ENCODE measurements at regions not wholly inside any gene's neighbourhood (a gene's known extent, or its start where the extent isn't known, plus 50 kb on each side); places are given as distances from the start of the nearest gene placed in this dataset.
"Not testable (repeated sequence)": the region's sequence is repeated elsewhere in the genome, so short reads cannot be mapped to it uniquely, and the experiment has no call there.

DNA sequence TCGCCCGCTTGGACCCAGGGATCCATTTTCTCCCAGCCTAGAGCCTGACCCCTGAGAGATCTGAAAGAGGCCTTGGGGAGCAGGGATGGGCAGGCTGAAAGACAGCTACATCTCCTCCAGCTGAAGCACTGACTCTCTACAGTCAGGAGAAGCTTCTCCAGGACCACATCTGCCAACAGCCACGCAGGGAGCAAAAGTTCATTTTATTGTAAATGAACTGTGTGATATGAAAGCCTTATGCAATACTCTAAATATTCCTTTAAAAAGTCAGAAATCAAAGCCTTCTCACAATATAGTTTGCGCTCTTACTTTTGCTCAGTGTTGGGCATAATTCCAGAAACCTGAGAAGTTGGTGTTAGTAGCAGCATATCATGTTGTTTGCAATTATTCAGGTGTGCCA, 428.9 kb upstream of the RAB6C start:
- H3K36me3 ChIP-seq, result no peaks in the 10 kb centered on the region
- no peaks in the 10 kb centered on the region for H3K27me3 ChIP-seq
- H3K27ac ChIP-seq, result no peak overlapping the region
- TF ChIP-seq, protein P1, sequence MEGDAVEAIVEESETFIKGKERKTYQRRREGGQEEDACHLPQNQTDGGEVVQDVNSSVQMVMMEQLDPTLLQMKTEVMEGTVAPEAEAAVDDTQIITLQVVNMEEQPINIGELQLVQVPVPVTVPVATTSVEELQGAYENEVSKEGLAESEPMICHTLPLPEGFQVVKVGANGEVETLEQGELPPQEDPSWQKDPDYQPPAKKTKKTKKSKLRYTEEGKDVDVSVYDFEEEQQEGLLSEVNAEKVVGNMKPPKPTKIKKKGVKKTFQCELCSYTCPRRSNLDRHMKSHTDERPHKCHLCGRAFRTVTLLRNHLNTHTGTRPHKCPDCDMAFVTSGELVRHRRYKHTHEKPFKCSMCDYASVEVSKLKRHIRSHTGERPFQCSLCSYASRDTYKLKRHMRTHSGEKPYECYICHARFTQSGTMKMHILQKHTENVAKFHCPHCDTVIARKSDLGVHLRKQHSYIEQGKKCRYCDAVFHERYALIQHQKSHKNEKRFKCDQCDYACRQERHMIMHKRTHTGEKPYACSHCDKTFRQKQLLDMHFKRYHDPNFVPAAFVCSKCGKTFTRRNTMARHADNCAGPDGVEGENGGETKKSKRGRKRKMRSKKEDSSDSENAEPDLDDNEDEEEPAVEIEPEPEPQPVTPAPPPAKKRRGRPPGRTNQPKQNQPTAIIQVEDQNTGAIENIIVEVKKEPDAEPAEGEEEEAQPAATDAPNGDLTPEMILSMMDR (IDR thresholded peaks at IDR 0.05 in 4 of 5, conservative IDR thresholded peaks at IDR 0.05 in 1 of 5), result no peak
- TF ChIP-seq POLR2A (IDR thresholded peaks at IDR 0.05), result no peak
- ATAC-seq, result no peak
- in situ Hi-C loops (cut with MboI; ENCODE audit: low sequenced_read_pairs in 4 of 4), result no loop called here
- H3K4me1 ChIP-seq, result no peaks in the 10 kb centered on the region
- H3K4me3 ChIP-seq, result no peak overlapping the region
- intact Hi-C loops (cut with DNase I; ENCODE audit: low total_unique reads), result no loop called here
- no peaks in the 10 kb centered on the region for H3K9me3 ChIP-seq
- no peak for DNase-seq

DNA sequence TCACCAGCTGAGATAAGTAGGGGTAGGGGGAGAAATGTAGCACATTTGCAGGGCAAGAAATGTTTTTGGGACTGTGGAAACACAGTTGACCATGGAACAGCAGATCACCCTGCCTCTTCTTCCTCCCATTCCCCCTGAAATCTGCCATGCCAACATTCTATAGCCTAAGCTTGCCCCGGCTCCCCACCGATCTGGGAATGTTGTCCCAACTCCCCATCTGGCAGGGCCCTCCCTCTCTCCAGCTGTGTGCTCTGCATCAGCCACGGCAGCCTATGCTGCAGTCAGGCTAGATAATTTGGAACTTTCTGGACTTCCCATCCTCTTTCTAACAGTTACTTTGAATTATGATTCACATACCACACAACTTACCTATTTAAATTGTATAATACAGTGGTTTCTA, 425.1 kb upstream of the RAB6C start:
- intact Hi-C loops (cut with DNase I; ENCODE audit: low total_unique reads), result no loop called here
- no peak overlapping the region for H3K4me3 ChIP-seq
- ATAC-seq (no peak), DNase-seq (no peak)
- H3K27ac ChIP-seq, result no peak overlapping the region
- H3K4me1 ChIP-seq, result no peaks in the 10 kb centered on the region
- no peaks in the 10 kb centered on the region for H3K36me3 ChIP-seq
- TF ChIP-seq, protein P1 (IDR thresholded peaks at IDR 0.05 in 4 of 5, conservative IDR thresholded peaks at IDR 0.05 in 1 of 5), result no peak
- no peak for TF ChIP-seq POLR2A (IDR thresholded peaks at IDR 0.05)
- H3K27me3 ChIP-seq, result no peaks in the 10 kb centered on the region
- no peaks in the 10 kb centered on the region for H3K9me3 ChIP-seq
- in situ Hi-C loops (cut with MboI; ENCODE audit: low sequenced_read_pairs in 4 of 4), result no loop called here

DNA sequence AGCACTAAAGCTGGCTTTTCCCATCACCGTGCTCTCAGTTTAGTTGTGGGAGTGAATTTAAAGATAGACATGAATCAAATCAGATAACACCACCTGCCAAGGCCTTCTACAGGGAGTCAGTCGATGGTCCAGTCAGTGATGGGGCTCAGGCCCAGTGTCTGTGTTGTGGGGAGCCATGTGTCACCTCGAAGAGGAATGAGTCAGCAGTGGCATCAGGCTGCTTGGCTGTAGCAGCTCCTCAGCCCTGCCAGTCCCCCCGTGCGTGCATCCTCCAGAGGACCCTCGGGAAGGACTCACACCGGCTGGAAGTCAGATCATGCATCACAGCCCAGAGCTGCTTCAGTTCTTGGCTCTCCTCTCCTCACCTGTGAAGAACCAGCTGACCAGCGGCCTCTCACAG, 420.4 kb upstream of the RAB6C start:
- intact Hi-C loops (cut with DNase I; ENCODE audit: low total_unique reads), result no loop called here
- TF ChIP-seq, protein P1 (IDR thresholded peaks at IDR 0.05 in 4 of 5, conservative IDR thresholded peaks at IDR 0.05 in 1 of 5), result no peak
- TF ChIP-seq POLR2A (IDR thresholded peaks at IDR 0.05), result no peak

DNA sequence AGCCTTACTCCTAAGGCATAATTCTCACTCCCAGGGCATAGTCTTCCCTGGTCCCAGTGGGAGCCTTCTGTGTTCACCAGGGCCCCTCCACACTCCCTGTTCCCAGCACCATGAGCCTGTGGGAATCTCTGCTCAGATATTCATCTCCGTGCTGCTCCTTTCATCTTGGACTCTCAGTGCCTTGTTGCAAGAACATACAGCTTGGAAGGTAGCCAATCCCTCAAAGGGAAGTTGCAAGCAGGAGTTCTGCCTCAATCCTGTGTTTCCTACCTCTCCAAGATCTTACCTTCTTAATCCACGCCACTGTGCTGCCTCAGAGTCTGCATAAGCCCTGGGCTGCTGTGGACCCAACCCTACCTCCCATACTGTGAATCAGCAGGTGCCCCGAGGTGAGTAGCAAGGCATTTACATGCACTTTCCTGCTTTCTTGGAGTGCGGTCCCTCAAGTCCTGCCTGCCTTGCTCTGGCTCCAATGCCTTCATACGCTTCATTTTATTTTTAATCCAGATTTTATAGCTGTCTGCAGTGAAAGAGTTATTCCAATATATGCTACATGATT, 413.8 kb upstream of the RAB6C start:
- intact Hi-C loops (cut with DNase I; ENCODE audit: low total_unique reads) (no loop called here), in situ Hi-C loops (cut with MboI; ENCODE audit: low sequenced_read_pairs in 4 of 4) (no loop called here)
- Histone ChIP-seq H3K27ac (no peak overlapping the region), H3K4me3 (no peak overlapping the region), H3K27me3 (no peaks in the 10 kb centered on the region), H3K36me3 (no peaks in the 10 kb centered on the region), H3K4me1 (no peaks in the 10 kb centered on the region), H3K9me3 (no peaks in the 10 kb centered on the region)
- DNase-seq (no peak), ATAC-seq (no peak)
- TF ChIP-seq, protein P1 (IDR thresholded peaks at IDR 0.05 in 4 of 5, conservative IDR thresholded peaks at IDR 0.05 in 1 of 5), result no peak
- no peak for TF ChIP-seq POLR2A (IDR thresholded peaks at IDR 0.05)

More for the DNA sequence above, 420.4 kb upstream of the RAB6C start:
- in situ Hi-C loops (cut with MboI; ENCODE audit: low sequenced_read_pairs in 4 of 4), result no loop called here
- Histone ChIP-seq H3K27me3 (no peaks in the 10 kb centered on the region), H3K27ac (no peak overlapping the region), H3K9me3 (no peaks in the 10 kb centered on the region), H3K4me3 (no peak overlapping the region), H3K4me1 (no peaks in the 10 kb centered on the region), H3K36me3 (no peaks in the 10 kb centered on the region)
- no peak for DNase-seq
- ATAC-seq, result no peak

DNA sequence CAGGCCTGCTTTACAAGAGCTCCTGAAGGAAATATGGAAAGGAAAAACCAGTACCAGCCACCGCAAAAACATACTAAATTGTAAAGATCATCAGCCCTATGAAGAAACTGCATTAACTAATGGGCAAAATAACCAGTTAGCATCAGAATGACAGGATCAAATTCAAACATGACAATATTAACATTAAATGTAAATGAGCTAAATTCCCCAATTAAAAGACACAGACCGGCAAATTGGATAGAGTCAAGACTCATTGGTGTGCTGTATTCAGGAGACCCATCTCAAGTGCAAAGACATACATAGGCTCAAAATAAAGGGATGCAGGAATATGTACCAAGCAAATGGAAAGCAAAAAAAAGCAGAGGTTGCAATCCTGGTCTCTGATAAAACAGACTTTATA, 408.7 kb upstream of the RAB6C start:
- DNase-seq; H3K9me3 ChIP-seq; H3K4me3 ChIP-seq; H3K4me1 ChIP-seq; H3K27me3 ChIP-seq; H3K36me3 ChIP-seq; in situ Hi-C loops (cut with MboI; ENCODE audit: low sequenced_read_pairs in 4 of 4); H3K27ac ChIP-seq; intact Hi-C loops (cut with DNase I; ENCODE audit: low total_unique reads); ATAC-seq: not testable (repeated sequence)
